ENCODE measurements at regions not wholly inside any gene's neighbourhood (a gene's known extent, or its start where the extent isn't known, plus 50 kb on each side); places are given as distances from the start of the nearest gene placed in this dataset.

DNA sequence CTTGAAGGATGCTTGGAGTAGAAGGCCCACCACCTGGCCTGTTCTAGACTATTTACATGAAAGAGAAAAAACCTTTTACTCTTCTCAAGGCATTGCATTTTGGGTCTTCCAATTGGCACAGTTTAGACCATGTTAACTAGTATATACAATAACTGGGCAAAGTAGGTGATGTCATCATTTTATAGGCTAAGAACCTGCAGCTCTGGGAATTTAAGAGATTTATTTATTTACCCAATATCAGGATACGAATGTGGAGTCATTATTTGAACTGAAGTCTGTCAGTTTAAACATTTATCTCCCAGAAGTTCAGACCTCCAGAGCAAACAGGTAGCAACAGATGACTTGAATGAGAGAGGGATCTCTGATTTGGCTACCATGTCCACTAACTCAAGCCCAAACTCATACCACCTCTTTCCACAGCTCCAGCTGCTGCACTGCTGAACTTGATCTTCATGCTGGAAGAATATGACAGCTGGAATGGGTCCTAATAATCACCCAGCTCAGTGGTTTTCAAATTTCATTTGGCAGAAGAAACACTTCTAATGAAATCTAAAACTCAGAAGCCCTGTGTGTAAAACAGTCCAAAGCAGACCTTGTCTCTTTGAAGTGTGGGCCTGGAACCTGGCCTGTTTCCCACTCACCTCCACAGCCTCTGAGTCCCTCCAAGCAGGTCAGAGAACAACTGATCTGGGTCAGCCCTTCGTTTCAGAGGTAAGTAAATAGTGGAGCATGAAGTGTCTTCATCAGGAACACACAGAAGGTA is 179.2 kb downstream of the EMP1 start:
- no peak for DNase-seq

DNA sequence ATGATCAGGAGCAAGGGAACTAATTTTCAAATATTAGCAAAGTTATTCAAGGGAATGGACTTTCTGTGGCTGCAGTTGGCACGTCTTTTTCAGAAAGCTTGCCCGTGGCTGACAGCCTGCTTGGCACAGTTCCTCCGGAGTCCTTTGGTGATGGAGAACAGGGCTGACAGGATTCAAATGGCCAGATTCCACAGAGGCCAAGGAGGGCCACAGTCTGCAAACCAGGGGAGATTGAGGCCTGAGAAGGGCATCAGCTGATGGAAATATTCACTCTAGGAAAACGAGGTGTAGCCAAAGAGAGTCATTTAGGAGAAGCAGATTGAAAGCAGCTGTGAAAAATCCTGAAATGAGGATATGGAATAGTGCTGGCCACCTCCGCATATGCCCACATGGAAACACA is 178.3 kb downstream of the EMP1 start:
- DNase-seq = no peak

DNA sequence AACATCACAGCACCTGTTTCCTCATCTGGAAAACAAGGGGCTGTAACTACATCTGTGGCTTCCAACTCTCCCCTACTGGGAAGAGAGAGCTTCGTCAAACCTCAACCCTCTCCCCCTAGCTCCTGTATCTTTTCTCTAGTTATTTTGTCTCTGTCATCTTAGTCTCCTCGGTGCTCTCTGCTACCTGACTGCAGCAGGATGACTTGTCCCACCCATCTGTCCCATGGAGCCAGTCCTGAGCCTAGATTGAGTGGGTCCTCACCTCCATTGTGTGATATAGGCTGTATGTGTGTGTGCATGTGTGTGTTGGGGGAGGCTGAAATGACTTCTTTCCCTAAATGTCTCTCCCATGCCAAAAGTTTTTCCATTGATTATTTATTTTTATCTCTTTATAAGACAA is 177.3 kb downstream of the EMP1 start:
- no peak for DNase-seq

DNA sequence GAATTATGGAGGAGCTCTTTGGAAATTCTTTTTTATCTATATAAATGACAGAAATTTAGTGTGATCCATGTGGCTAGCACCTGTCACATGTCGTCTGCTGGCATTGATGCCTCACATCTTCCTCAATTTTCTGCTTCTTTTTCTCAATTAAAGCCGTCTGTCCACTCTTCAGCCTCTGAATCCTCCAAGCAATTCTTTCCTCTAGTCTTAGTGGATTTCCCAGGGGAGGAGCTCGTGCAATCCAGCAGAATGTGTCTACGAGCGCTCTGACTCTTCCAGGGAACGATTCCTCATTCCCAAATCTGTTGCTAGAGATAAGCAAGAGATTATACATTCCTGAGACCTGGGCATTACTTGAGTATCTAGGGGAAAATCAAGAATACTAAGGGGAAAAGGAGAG is 176.6 kb downstream of the EMP1 start:
- DNase-seq = no peak

DNA sequence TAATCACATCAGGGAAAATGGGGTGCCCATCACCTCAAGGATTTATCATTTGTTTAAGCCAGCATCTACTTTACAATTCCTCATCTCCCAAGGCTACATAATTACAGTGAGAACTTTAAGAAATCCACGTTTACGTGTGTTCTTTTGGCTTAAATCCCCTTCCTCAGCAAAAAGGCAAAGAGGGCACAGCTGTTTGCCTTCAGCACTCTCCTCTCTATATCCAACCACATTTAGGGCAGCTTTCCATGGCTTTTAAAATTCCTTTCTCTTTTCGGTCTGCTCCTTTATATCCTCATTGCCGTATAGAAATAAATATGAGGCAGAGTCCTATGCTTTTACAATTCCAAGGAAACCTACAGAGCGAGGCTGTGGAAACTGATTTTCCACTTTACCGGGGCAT is 175.9 kb downstream of the EMP1 start:
- DNase-seq = no peak

DNA sequence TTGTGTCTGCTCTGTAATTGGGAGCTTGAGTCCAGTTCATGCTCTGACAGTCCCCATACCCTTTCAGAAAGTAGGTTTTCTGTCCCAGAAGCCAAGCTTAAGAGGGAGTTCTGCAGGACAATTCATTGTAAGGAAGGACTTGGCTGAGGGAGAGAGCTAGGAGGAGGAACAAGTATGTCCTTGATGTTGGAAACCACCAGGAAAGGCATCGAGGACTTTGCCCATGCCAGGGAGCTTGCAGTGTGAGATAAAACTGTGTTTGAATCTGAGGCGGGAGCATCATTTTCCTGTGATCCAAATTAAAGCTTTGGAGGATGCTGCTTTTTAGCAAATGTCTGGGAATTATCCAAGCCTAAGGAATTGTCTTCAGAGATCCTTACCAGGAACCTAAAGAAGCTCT is 175.3 kb downstream of the EMP1 start:
- DNase-seq = no peak

DNA sequence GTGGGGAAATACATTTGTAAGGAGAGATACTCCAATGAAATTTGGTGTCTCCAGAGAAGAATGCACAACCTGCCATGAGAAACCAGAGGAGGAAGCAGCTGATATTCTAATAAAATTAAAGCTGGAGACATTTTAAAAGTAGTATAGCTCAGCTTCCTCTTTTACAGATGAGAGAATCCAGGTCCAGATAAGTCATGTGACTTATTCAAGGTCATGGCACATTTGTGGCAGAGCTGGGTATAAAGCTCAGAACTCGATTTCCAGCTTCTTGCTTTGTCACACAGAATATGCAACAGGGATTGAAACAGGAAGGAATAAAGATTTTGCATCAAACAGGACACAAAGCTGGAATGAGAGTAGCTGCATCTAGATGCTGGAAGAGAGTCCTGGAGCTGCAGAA is 174.8 kb downstream of the EMP1 start:
- no peak for DNase-seq

DNA sequence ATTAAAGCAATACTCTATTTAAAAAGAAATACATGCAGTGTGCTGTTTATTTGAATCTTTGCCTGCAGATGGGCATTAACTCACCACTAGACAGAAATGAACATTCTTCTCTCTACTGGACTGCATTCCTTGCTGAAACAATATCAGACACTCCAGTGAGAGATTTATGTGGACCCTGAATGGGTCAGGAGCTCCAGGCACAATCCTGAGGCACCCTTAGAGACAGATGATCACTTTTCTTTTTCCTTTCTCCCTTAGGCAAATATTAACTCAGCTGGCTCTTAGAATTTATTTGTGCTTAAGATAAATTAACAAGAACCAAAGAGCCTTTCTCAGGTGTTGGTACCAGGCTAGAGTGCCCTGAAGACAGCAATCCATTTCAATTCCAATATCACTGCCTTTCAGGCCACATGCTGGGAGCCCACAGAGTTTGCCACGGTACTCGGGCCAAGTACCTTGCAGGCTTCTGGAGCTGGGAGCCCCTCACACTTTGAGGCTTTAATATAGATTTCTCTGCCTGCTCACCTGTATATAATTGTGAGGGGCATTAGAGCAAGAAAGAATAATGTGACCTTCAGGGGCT is 173.0 kb downstream of the EMP1 start:
- no peak for DNase-seq

DNA sequence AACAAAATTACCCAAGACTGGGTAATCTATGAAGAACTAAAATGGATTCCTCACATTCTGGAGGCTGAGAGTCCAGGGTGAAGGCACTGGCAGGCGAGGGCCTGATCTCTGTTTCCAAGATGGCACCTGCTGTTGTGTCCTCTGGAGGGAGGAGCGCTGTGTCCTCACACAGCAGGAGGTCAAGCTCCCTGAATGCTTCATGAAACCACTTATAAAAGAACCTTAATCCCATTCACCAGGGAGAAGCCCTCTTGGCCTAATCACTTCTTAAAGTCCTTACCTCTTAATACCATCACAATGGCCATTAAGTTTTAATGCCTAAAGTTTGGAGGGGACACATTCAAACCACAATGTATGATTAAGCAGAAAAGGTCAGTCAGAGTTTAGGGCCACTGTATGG is 172.4 kb downstream of the EMP1 start:
- no peak for DNase-seq

DNA sequence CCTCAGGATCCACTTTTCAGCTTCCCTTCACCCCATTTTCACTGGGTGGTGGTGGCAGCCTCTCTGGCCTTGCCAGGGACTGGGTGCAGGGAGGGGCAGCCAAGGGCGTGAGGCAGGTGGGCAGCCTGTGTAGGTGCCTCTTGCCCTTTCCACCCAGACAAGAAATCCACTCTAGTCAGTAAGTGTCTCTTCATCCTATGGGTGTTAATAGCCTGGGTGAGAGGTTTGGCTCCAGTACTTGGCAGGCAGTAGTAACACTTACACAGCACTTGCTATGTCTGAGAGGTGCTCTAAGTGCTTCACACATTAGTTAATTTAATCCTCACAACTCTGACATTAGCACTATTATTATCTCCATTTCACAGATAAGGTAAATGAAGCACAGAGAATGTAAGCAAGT is 171.9 kb downstream of the EMP1 start:
- DNase-seq = no peak

DNA sequence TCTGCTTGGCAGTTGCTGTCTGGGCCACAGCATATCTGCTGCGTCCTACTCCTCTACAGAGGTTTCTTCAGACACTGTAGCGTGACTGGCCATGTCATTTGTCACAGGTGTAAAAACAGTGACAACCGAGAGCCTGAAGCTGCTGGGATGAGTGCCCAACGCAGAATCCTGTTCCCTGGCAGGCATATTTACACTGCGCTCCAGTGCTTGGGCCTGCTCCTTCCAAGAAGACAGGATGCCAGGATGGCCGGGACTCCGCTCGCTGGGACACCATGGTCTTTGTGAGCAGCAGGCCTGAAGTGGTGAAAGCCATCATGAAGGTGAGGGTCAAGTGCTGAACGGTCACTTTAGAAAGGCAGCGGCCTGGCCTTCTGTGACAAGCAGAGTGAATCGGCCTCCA is 171.4 kb downstream of the EMP1 start:
- peak in 1 of 2 experiments; percentile 4 for DNase-seq

DNA sequence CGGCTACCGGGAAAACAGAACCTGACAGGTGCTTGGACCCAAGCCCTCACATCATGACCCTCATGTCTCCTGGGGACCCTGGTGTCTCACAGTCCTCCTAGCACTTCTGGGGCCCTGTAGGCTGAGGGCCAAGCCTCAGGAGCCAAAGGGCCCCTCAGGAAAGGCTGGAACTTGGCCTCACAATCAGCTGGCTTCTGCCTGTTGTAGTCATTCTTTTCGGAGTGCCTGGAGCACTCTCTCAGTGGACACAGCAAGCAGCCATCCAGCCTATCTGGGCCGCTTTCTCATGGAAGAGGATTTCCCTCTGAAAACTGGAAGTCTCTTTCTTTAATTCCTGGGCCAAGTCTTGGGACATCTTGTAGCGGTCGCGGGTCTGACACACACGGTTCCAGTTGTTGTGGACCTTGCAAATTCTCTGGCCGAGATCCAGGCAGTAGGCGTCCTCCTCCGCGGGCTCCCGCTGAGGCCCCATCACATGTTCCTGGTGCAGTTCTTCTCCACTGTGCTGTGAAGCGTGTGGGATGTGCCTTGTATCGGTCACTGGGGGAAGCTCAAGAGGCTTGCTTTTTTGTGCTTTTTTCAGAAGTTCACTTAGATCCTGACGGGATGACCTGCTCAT is 169.3 kb downstream of the EMP1 start:
- no peak for DNase-seq

DNA sequence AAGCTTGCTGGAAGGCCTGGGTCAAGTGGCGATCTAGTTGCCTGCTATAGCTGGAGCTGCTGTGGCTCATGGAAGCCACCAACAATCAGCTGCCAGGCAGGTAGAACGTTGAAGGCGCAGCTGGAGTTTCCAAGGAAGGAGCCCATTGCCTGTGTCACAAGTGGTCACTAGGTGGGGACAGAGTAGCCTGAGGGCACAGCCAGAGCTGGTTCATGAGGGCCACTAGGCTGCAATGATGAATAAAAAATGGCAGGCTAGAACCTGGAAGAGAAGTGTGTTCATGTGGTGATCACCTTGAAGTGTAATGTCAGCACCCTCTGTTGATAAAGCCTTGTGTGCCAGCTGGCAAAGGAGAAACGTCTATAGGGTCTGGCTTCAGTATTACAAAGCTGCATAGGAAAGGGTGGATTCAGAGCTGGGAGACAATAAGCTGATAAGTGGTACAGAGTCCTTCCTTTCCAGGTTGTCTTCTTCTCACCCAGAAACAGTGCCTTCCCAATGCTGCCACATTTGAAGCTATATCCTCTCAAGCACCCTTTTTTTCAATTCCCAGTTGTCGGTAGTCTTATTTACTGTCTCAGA is 165.8 kb downstream of the EMP1 start:
- peak; percentile 4 to 28 for DNase-seq

DNA sequence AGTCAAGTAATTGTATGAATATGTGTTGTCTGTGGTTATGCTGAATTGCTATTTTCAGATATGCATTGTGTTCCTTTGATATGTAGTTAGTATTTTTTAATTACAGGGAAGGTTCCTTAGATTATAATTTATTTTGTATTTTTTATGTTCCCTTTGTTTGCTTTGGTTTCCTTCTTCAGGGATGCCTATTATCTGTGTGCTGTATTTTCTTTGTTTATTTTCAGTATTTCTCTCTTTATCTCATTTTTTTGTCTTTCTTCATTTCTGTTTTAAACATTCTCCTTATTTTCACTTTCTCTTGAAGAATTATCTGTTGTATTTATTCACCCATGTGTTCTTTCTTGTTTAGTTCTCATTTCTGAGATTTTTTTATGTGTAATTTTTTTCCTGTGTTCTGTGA is 163.1 kb downstream of the EMP1 start:
- no peak for DNase-seq

DNA sequence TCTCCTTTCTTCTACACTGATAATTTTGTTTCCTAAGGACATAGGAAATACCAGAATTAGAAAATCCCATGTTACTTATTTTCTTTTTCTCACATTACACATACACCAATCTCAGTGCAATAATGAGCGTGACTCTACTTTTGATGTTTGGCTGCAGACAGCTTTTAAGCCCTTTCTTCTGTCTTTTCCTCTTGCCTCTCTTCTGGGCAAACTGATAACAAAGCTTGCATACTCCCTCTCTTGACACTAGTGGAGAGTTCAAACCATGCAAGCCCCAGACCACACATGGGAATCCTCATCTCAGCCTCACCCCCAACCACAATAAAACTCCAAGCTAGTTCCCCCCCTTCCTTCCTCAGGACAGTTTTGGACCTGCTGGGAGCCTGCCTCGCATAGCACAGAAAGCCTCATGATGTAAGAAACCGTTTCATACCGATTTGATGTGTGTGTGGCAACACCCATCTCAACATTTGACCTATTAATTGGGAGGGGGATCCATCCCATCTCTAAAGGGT is 161.9 kb downstream of the EMP1 start:
- no peak for DNase-seq

DNA sequence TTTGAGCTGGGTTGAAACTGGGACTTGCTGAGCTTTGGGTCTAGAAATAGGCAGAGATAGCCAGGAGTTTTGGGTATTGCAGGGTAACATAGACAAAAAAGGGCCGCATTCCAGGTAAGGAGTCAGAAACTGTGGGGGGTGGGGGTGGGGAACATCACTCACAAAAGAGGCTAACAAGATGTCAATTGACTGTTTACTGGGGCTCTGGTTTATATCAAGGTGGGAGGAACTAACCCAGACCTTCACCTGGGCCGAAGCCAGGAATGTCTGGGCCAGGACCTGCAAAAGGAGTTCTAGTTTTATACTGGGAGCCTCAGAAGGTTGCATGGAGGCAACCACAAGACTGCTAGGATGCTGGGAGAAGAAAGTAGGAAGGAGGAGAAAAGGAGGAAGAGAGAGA is 154.4 kb downstream of the EMP1 start:
- DNase-seq = no peak

DNA sequence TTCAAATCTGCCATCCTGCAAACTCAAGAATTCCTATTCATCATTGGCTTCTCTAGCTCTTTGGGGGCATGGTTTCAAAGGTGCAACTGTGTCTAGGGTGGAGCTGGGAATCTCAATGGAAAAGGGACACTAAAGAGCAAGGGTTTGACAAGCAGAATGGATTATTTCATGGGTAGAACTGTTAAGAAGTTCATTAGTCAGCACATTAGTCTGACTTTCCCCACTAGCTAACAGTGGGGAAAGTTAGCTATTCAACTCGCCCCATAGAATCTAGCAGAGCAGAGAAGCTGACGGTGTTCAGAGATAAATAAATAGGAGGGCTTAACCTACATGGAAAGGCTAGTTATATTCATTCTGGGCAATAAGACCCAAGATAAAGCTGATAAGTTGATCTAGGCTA is 153.9 kb downstream of the EMP1 start:
- DNase-seq = no peak

DNA sequence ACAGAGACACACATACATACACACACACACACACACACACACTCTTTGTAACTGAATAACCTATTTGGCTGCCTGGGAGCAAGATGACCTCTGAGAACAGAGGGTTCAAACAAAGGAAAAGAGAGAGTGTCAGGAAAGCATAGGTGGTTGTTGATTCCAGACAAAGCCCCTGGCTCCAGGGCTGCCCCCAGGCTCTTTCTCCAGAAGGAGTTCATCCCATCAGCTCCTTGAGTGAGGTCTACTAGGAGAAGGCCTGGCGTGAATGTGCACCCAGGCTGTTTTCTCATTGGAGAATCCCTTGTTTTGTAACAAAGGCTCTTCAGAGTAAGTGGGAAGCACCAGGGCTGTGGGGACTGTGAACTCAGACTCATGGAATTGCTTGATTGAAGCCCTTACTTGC is 151.9 kb downstream of the EMP1 start:
- DNase-seq = no peak

DNA sequence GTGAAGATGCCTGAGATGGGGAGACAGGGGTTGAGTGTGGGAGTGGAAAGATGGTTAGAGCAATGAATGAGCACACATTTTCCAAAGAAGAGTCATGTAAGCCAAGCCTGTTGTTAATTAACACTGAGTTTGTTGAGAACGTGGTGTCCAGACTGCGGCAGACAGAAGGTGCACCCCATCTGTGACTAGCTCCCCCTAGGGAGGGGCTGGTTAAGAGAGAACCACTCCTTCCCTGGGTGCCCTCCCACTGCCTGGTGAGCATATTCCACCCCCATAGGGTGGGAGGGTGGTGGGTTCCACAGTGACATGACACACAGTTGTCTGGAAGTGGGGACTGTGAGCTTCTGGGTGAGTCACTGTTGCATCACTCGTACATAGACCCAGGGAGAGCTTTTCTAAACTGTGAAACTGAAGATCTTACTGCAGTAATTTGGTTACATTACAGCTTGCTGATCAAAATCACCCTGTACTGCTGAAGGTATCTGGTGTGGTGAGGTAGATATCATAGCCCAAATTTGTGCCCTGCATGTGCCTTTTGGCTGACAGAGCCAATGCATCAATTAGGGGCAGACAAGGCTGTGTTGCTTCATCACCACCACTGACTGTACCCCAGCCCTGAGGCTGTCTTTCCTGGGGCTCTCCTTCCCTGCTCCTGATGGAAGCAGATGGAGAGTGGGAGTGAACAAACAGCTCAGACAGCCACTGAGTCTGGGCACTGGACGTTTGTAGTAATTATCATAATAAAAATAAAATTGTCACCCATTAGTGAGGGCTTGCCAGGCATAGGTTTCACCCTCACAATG is 150.9 kb downstream of the EMP1 start:
- no peak for DNase-seq

DNA sequence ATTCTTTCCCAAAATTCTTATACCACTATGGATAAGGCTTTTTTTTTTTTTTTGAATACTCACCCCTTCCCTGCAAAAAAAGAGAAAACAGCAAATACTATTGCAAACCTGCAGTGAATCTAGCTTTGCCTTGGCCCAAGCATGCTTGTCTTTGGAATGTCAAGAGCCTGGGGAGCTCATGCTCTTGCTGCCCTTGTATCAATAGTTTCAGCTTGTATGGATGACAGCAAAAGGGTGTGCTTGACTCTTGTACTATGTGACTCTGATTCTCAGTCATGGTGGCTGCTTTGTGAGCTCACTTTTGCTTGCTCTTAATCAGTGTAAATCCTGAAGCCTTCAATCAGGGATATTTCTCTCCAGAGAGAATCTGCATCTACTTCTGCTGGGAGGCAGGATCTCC is 149.2 kb downstream of the EMP1 start:
- DNase-seq = no peak

DNA sequence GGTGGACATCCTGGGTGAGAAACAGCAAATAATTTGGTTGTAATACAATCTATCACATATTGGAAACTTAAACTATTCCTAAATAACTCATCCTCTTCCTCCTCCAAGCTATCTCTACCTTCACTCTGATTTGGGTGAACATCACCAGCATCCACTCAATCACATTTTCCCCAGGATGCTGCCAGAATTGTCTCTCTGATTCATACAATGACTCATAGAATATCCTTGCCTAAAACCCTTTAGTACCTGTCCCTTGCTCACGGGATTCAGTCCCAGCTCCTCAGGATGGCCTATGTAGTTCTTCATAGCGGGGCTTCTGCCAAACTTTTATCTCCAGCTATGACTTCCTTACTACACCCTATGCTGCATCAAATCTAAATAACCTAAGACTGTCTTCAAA is 146.8 kb downstream of the EMP1 start:
- DNase-seq = no peak

DNA sequence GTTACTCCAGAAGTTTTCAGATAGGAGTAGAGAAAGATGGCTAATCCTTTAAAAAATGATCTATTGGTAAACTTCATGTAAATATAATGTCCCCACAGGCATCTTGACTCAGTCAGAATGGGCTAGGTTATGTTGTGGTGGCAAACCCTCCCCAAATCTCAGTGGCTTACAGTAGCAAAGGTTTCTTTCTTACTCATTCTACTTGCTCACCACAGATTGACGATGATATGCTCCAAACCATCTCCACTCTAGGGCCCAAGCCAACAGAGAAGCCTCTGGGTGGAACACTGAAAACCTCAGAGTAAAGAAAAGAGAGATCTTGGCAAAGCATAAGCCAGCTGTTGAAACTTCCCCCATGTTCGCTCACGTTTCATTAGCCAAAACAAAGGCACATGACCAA is 146.4 kb downstream of the EMP1 start:
- no peak for DNase-seq

DNA sequence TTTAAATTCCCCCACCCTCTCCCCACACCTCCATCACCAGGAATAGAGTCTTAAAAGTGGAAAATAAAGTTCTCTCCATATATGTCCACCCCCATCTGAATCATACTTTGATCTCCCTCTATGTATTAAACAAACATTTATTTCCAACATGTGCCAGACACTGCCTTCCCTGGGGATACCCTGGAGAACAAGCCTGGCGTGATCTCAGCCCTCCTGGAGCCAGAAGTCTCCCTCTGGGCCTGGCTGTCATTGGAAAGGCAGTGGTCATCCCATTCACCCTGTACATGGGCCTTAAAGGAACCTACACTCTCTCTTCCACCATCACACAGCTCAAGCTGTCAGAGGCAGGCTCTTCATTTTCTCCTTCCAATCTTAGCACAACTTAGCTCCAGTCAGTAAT is 143.6 kb downstream of the EMP1 start:
- no peak for DNase-seq
